Smooth muscle cell (in vitro differentiated cells): ENCODE measurements at regions not wholly inside any gene's neighbourhood (a gene's known extent, or its start where the extent isn't known, plus 50 kb on each side); places are given as distances from the start of the nearest gene placed in this dataset.

Experiments used
- DNase-seq: peaks from one replicate; lab custom pipeline; 2025; ENCODE audit not compliant: unreplicated experiment; lab: John Stamatoyannopoulos, UW
- H2AFZ ChIP-seq: fragments of 200-600 bp; sonication (generic); 2 replicates; pipeline ENCODE4 v1.6.0; 2016; ENCODE audit warnings: antibody characterized with exemption, low read depth, mild to moderate bottlenecking
- H3F3A ChIP-seq: fragments of 200-600 bp; sonication (generic); 2 replicates; pipeline ENCODE4 v1.6.0; 2017; ENCODE audit warnings: antibody characterized with exemption, low read depth
- H3K27ac ChIP-seq: fragments of 200-600 bp; sonication (generic); 2 replicates; pipeline ENCODE4 v1.5.1; 2016; ENCODE audit warnings: low read depth, mild to moderate bottlenecking
- H3K27me3 ChIP-seq: fragments of 200-600 bp; sonication (generic); 2 replicates; pipeline ENCODE4 v1.6.1; 2016; ENCODE audit warnings: low read depth, mild to moderate bottlenecking
- H3K36me3 ChIP-seq: fragments of 200-600 bp; sonication (generic); 2 replicates; pipeline ENCODE4 v1.5.1; 2016; ENCODE audit warnings: low read depth
- H3K4me1 ChIP-seq: fragments of 200-600 bp; sonication (generic); 2 replicates; pipeline ENCODE4 v1.5.1; 2016; ENCODE audit warnings: low read depth
- H3K4me2 ChIP-seq: fragments of 200-600 bp; sonication (generic); 2 replicates; pipeline ENCODE4 v1.6.0; 2016; ENCODE audit warnings: mild to moderate bottlenecking
- H3K4me3 ChIP-seq: fragments of 200-600 bp; sonication (generic); 2 replicates; pipeline ENCODE4 v1.5.1; 2016; ENCODE audit warnings: mild to moderate bottlenecking
- H3K79me2 ChIP-seq: fragments of 200-600 bp; sonication (generic); 2 replicates; pipeline ENCODE4 v1.6.0; 2016; ENCODE audit warnings: low read depth, mild to moderate bottlenecking
- H3K9ac ChIP-seq: fragments of 200-600 bp; sonication (generic); 2 replicates; pipeline ENCODE4 v1.6.0; 2016; ENCODE audit warnings: low read depth
- H3K9me3 ChIP-seq: fragments of 200-600 bp; sonication (generic); replicated peaks from 2 replicates; pipeline ENCODE4 v1.5.1; 2016; ENCODE audit warnings: low read depth
- H4K20me1 ChIP-seq: fragments of 200-600 bp; sonication (generic); 2 replicates; pipeline ENCODE4 v1.6.0; 2016; ENCODE audit warnings: low read depth
- CTCF ChIP-seq: fragments of 200-600 bp; sonication (generic); IDR thresholded peaks from 2 replicates; pipeline ENCODE4 v1.5.1; 2017; ENCODE audit warnings: borderline replicate concordance, mild to moderate bottlenecking, antibody characterized with exemption; ENCODE audit not compliant: insufficient read depth, poor library complexity, severe bottlenecking
- WGBS: methylation state at CpG from one replicate; pipeline ENCODE4 v1.1.7; 2016; ENCODE audit warnings: low lambda C conversion rate; 5-methylcytosine and 5-hydroxymethylcytosine counted together

- H3K4me2 ChIP-seq = no peak overlapping the region
Measured at GRCh38 chr21:29477941-29478340, 179.2 kb downstream of the BACH1 start.

GRCh38 chr21:29481081-29481480 is 182.4 kb downstream of the BACH1 start:
- WGBS = 81% methylated on average over 5 of the region's 5 CpGs
- Histone ChIP-seq H3K4me2 (no peak overlapping the region), H4K20me1 (no peaks in the 10 kb centered on the region), H3K27ac (no peak overlapping the region), H3K4me3 (no peak overlapping the region), H3K36me3 (no peaks in the 10 kb centered on the region), H3K9ac (no peak overlapping the region), H3K79me2 (no peaks in the 10 kb centered on the region), H3F3A (no peaks in the 10 kb centered on the region), H3K4me1 (peaks cover 4% of the 10 kb centered on the region), H3K9me3 (no peaks in the 10 kb centered on the region), H3K27me3 (no peaks in the 10 kb centered on the region), H2AFZ (no peak overlapping the region)
- TF ChIP-seq CTCF = no peak
- no peak for DNase-seq

More at GRCh38 chr21:29477941-29478340, 179.2 kb downstream of the BACH1 start:
- no peak for TF ChIP-seq CTCF
- 76% methylated on average over 5 of the region's 5 CpGs for WGBS
- Histone ChIP-seq H3K4me3 (no peak overlapping the region), H2AFZ (no peak overlapping the region), H3K79me2 (no peaks in the 10 kb centered on the region), H3K27me3 (no peaks in the 10 kb centered on the region), H3K9me3 (no peaks in the 10 kb centered on the region), H3K9ac (no peak overlapping the region), H3K4me1 (peaks cover 4% of the 10 kb centered on the region), H4K20me1 (no peaks in the 10 kb centered on the region), H3K27ac (no peak overlapping the region), H3F3A (no peaks in the 10 kb centered on the region), H3K36me3 (no peaks in the 10 kb centered on the region)
- no peak for DNase-seq

GRCh38 chr21:29481641-29482040 is 182.9 kb downstream of the BACH1 start:
- Histone ChIP-seq H3K27ac (no peak overlapping the region), H3K4me2 (peak overlapping the region; percentile 3), H3K4me3 (no peak overlapping the region), H4K20me1 (no peaks in the 10 kb centered on the region), H3K4me1 (peaks cover 3% of the 10 kb centered on the region), H3K36me3 (no peaks in the 10 kb centered on the region), H3K9ac (no peak overlapping the region), H2AFZ (no peak overlapping the region), H3K79me2 (no peaks in the 10 kb centered on the region), H3F3A (no peaks in the 10 kb centered on the region), H3K27me3 (no peaks in the 10 kb centered on the region), H3K9me3 (no peaks in the 10 kb centered on the region)
- 81% methylated on average over 2 of the region's 2 CpGs for WGBS
- no peak for DNase-seq
- no peak for TF ChIP-seq CTCF

GRCh38 chr21:29486306-29486807 is 187.6 kb downstream of the BACH1 start:
- no peaks in the 10 kb centered on the region for H4K20me1 ChIP-seq
- no peak for DNase-seq
- no peak for TF ChIP-seq CTCF
- H3K4me1 ChIP-seq = no peaks in the 10 kb centered on the region
- H3K27me3 ChIP-seq = no peaks in the 10 kb centered on the region
- no peaks in the 10 kb centered on the region for H3K79me2 ChIP-seq
- H3F3A ChIP-seq = no peaks in the 10 kb centered on the region
- H3K36me3 ChIP-seq = no peaks in the 10 kb centered on the region
- no peak overlapping the region for H3K27ac ChIP-seq
- H2AFZ ChIP-seq = no peak overlapping the region
- H3K9ac ChIP-seq = no peak overlapping the region
- H3K9me3 ChIP-seq = no peaks in the 10 kb centered on the region
- no peak overlapping the region for H3K4me2 ChIP-seq
- no peak overlapping the region for H3K4me3 ChIP-seq
